H1 (cell line): ENCODE measurements at regions not wholly inside any gene's neighbourhood (a gene's known extent, or its start where the extent isn't known, plus 50 kb on each side); places are given as distances from the start of the nearest gene placed in this dataset.

Experiments
- CTCF ChIP-seq, 3 experiments: IDR thresholded peaks; 1 replicate in 2 of 3; 2 replicates in 1 of 3; pipeline versions ENCODE4 v1.5.1 to v1.6.1; 2011; ENCODE audit warnings: low read length in 3 of 3, mild to moderate bottlenecking in 3 of 3, inconsistent platforms in 2 of 3, low read depth in 1 of 3, moderate library complexity in 1 of 3; ENCODE audit not compliant: insufficient read depth in 1 of 3; ENCODE audit errors: control extremely low read depth in 1 of 3
- GABPA ChIP-seq: IDR thresholded peaks from 2 replicates; pipeline ENCODE4 v1.6.1; 2011; ENCODE audit warnings: mild to moderate bottlenecking, low read length, moderate library complexity, borderline replicate concordance; ENCODE audit not compliant: insufficient read depth
- MAFK ChIP-seq: IDR thresholded peaks from 2 replicates; pipeline ENCODE4 v1.6.1; 2012; ENCODE audit warnings: low read depth, mild to moderate bottlenecking, improper control_type of control experiment, low read length
- MAX ChIP-seq: IDR thresholded peaks from 2 replicates; pipeline ENCODE4 v1.6.1; 2012; ENCODE audit warnings: inconsistent platforms
- RAD21 ChIP-seq, 2 experiments: IDR thresholded peaks in 1 of 2; conservative IDR thresholded peaks in 1 of 2; 2 replicates each; pipeline ENCODE4 v1.6.1; 2011; ENCODE audit warnings: low read depth in 2 of 2, low read length in 2 of 2, improper control_type of control experiment in 1 of 2, inconsistent platforms in 1 of 2, mild to moderate bottlenecking in 1 of 2, moderate library complexity in 1 of 2
- SIN3A ChIP-seq, 2 experiments: IDR thresholded peaks in 1 of 2; conservative IDR thresholded peaks in 1 of 2; 2 replicates each; pipeline ENCODE4 v1.6.1; 2011 to 2012; ENCODE audit warnings: low read length in 2 of 2, improper control_type of control experiment in 1 of 2, low read depth in 1 of 2, mild to moderate bottlenecking in 1 of 2

GRCh38 chr11:37352485-37352884, 754.4 kb upstream of the RAG2 start (continued):
- no peak for TF ChIP-seq SIN3A (conservative IDR thresholded peaks at IDR 0.05 in 1 of 2, IDR thresholded peaks at IDR 0.05 in 1 of 2; ENCODE audit: low read depth in 1 of 2, low read length in 2 of 2)
- TF ChIP-seq GABPA, result no peak
- TF ChIP-seq MAX, result no peak
- TF ChIP-seq MAFK, result no peak
- peak; percentile 18 to 38; a peak in 2 of 4 replicates for TF ChIP-seq RAD21 (IDR thresholded peaks at IDR 0.05 in 1 of 2, conservative IDR thresholded peaks at IDR 0.05 in 1 of 2; ENCODE audit: low read depth in 2 of 2, low read length in 2 of 2)
- TF ChIP-seq CTCF (IDR thresholded peaks at IDR 0.05; ENCODE audit: control extremely low read depth in 1 of 3, insufficient read depth in 1 of 3, low read depth in 1 of 3, low read length in 3 of 3), result peak in 2 of 3 experiments; percentile 2; a peak in 1 of 4 replicates
